ENCODE measurements at regions not wholly inside any gene's neighbourhood (a gene's known extent, or its start where the extent isn't known, plus 50 kb on each side); places are given as distances from the start of the nearest gene placed in this dataset.

GRCh38 chr17:68122587-68122986, 87.1 kb downstream of the KPNA2 start:
- TF ChIP-seq POLR2AphosphoS5 (IDR thresholded peaks at IDR 0.05) (no peak), POLR2A (IDR thresholded peaks at IDR 0.05) (no peak), EP300 (IDR thresholded peaks at IDR 0.05) (no peak)
- TF ChIP-seq, protein P1, sequence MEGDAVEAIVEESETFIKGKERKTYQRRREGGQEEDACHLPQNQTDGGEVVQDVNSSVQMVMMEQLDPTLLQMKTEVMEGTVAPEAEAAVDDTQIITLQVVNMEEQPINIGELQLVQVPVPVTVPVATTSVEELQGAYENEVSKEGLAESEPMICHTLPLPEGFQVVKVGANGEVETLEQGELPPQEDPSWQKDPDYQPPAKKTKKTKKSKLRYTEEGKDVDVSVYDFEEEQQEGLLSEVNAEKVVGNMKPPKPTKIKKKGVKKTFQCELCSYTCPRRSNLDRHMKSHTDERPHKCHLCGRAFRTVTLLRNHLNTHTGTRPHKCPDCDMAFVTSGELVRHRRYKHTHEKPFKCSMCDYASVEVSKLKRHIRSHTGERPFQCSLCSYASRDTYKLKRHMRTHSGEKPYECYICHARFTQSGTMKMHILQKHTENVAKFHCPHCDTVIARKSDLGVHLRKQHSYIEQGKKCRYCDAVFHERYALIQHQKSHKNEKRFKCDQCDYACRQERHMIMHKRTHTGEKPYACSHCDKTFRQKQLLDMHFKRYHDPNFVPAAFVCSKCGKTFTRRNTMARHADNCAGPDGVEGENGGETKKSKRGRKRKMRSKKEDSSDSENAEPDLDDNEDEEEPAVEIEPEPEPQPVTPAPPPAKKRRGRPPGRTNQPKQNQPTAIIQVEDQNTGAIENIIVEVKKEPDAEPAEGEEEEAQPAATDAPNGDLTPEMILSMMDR (IDR thresholded peaks at IDR 0.05), result no peak
- H3K27ac ChIP-seq, result no peak overlapping the region
- DNase-seq, result no peak
- H3K4me3 ChIP-seq, result no peak overlapping the region
- no peaks in the 10 kb centered on the region for H3K27me3 ChIP-seq
- no peaks in the 10 kb centered on the region for H3K4me1 ChIP-seq
- 96 to 99% methylated on average over 3 of the region's 3 CpGs for WGBS, 2 donors
- intact Hi-C loops (cut with DNase I), result no loop called here
- no peaks in the 10 kb centered on the region for H3K9me3 ChIP-seq
- H3K36me3 ChIP-seq, result peaks cover 0 to 77% (median 17%) of the 10 kb centered on the region in 4 donors

GRCh38 chr17:68125111-68125870, 89.8 kb downstream of the KPNA2 start:
- H3K4me3 ChIP-seq, result no peak overlapping the region
- intact Hi-C loops (cut with DNase I), result no loop called here
- DNase-seq, result no peak
- no peaks in the 10 kb centered on the region for H3K4me1 ChIP-seq
- H3K27ac ChIP-seq, result no peak overlapping the region
- 53 to 69% methylated on average over 6 of the region's 6 CpGs for WGBS, 2 donors
- no peaks in the 10 kb centered on the region for H3K9me3 ChIP-seq
- no peaks in the 10 kb centered on the region for H3K27me3 ChIP-seq
- TF ChIP-seq EP300 (IDR thresholded peaks at IDR 0.05) (no peak), POLR2A (IDR thresholded peaks at IDR 0.05) (no peak), POLR2AphosphoS5 (IDR thresholded peaks at IDR 0.05) (no peak)
- TF ChIP-seq, protein P1 (IDR thresholded peaks at IDR 0.05), result no peak
- H3K36me3 ChIP-seq, result peaks cover 0 to 62% (median 10%) of the 10 kb centered on the region in 4 donors

DNA sequence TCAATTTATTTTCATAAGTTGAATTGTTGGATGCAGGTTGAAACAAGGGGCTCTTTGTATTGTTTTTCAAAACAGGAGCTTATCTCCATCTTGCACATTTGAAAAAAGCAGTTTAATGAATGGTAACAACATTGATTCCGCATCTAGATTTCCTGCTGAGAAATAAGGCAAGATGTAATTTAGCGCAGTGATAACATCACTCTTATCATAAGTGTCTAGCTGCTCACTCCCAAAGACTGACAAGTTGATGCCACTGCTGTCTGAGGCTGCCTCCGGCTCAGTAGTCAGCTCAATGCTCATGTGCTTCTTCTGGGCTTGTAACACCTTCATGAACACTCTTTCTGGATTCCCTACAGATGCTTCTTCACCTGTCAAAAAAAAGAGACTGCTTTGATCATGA, 92.4 kb downstream of the KPNA2 start:
- Histone ChIP-seq H3K9me3 (no peaks in the 10 kb centered on the region), H3K27ac (no peak overlapping the region), H3K4me1 (no peaks in the 10 kb centered on the region), H3K27me3 (no peaks in the 10 kb centered on the region), H3K36me3 (peaks cover 0 to 59% (median 8%) of the 10 kb centered on the region in 4 donors), H3K4me3 (no peak overlapping the region)
- intact Hi-C loops (cut with DNase I), result no loop called here
- TF ChIP-seq POLR2AphosphoS5 (IDR thresholded peaks at IDR 0.05) (no peak), EP300 (IDR thresholded peaks at IDR 0.05) (no peak), POLR2A (IDR thresholded peaks at IDR 0.05) (no peak)
- TF ChIP-seq, protein P1 (IDR thresholded peaks at IDR 0.05), result no peak
- WGBS, 2 donors, result 95 to 98% methylated on average over 3 of the region's 3 CpGs
- no peak for DNase-seq

GRCh38 chr17:68131456-68131855, 95.9 kb downstream of the KPNA2 start:
- H3K4me1 ChIP-seq, result no peaks in the 10 kb centered on the region
- DNase-seq, result no peak
- no peaks in the 10 kb centered on the region for H3K27me3 ChIP-seq
- TF ChIP-seq, protein P1 (IDR thresholded peaks at IDR 0.05), result no peak
- TF ChIP-seq EP300 (IDR thresholded peaks at IDR 0.05) (no peak), POLR2A (IDR thresholded peaks at IDR 0.05) (no peak), POLR2AphosphoS5 (IDR thresholded peaks at IDR 0.05) (no peak)
- 88 to 92% methylated on average over 1 of the region's 1 CpG for WGBS, 2 donors
- no peak overlapping the region for H3K4me3 ChIP-seq
- peaks cover 0 to 41% (median 3%) of the 10 kb centered on the region in 4 donors for H3K36me3 ChIP-seq
- no peak overlapping the region for H3K27ac ChIP-seq
- H3K9me3 ChIP-seq, result no peaks in the 10 kb centered on the region
- intact Hi-C loops (cut with DNase I), result no loop called here
